Endothelial cell of umbilical vein (primary cell): ENCODE measurements at regions not wholly inside any gene's neighbourhood (a gene's known extent, or its start where the extent isn't known, plus 50 kb on each side); places are given as distances from the start of the nearest gene placed in this dataset.

Source experiments
- CTCF ChIP-seq, 2 donors: IDR thresholded peaks; 1 replicate in 1 of 2; 2 replicates in 1 of 2; pipeline ENCODE4 v1.5.1; 2011; ENCODE audit warnings: low read length in 2 of 2, mild to moderate bottlenecking in 2 of 2, moderate library complexity in 2 of 2, control low read depth in 1 of 2, inconsistent platforms in 1 of 2, low read depth in 1 of 2; ENCODE audit not compliant: insufficient read depth in 1 of 2; ENCODE audit errors: extremely low read depth in 1 of 2
- MAX ChIP-seq: IDR thresholded peaks from 2 replicates; pipeline ENCODE4 v1.6.1; 2011; ENCODE audit not compliant: insufficient read depth, insufficient read length
- POLR2A ChIP-seq: IDR thresholded peaks from 2 replicates; pipeline ENCODE4 v1.6.1; 2012; ENCODE audit warnings: low read depth, mild to moderate bottlenecking, control low read depth, low read length

- TF ChIP-seq CTCF (IDR thresholded peaks at IDR 0.05; ENCODE audit: extremely low read depth in 1 of 2, insufficient read depth in 1 of 2, low read depth in 1 of 2, low read length in 2 of 2) (no peak), MAX (no peak), POLR2A (no peak)
These were observed 79.4 kb upstream of the IFNE start for GRCh38 chr9:21561502-21561901.
